Skeletal muscle cell (primary cell): ENCODE measurements at regions not wholly inside any gene's neighbourhood (a gene's known extent, or its start where the extent isn't known, plus 50 kb on each side); places are given as distances from the start of the nearest gene placed in this dataset.

Experiments
- DNase-seq: peaks from one replicate; pipeline ENCODE4 v3.0.0-alpha.2; 2010; ENCODE audit warnings: low read depth
- H3K4me3 ChIP-seq: 2 replicates; pipeline ENCODE4 v1.5.1; 2011; ENCODE audit warnings: low read depth, mild to moderate bottlenecking, control low read depth, low read length, moderate library complexity

DNA sequence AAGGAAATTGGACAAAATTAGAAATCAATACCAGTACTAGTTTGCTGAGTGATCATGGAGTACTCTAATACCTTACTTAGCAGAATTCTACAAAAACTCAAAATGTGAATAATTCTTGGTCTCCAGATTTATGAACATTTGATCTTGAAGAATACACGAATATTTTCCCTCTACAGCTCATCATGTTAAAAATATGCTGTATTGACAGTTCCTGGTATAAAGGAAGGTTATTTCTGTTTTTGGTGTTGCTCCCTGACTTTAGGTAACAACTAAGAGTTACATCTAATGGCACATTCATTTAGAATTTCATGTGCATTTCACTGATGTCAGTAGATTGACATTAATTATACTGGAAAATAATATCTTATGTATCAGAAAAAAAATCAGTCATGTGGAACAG lies 479.2 kb upstream of the PKDCC start:
- DNase-seq, result no peak

DNA sequence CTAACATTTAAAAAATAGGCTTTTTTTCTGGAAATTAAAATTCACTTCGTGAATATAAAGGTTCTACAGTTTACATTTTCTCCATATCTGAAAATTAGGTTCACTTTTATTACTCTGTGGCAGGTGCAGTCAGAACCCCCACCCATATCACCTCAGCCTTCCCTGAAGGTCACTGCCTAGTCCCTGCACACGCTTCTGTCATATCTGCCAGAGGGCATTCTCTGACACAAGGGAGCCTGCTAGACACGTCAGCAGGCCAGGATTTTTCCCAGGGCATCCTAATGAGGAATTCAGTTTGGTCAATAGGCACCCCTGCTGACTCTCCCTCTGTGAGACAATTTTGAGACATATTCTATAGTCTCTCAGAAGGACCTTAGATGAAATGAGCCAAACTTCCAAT lies 475.7 kb upstream of the PKDCC start:
- no peak overlapping the region for H3K4me3 ChIP-seq
- no peak for DNase-seq

More for the DNA sequence above, 479.2 kb upstream of the PKDCC start:
- no peak overlapping the region for H3K4me3 ChIP-seq

DNA sequence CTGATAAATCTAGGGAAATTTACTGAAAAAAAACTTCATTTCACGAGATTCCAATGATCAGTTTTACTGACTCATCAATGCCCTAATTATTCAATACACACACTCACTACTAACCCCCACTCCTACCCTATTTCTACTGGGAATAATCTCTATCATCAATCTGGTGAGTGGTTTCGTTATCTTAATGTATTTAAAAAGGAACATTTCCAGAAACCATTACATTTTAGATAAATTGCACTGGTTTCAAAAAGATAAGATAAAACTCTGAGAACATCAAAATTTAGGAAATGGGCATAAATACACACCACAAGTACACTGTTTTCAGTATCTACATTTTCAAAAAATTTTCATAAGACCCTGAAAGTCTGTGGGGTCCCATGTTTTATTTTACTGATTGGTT lies 471.4 kb upstream of the PKDCC start:
- no peak for DNase-seq
- H3K4me3 ChIP-seq, result no peak overlapping the region

DNA sequence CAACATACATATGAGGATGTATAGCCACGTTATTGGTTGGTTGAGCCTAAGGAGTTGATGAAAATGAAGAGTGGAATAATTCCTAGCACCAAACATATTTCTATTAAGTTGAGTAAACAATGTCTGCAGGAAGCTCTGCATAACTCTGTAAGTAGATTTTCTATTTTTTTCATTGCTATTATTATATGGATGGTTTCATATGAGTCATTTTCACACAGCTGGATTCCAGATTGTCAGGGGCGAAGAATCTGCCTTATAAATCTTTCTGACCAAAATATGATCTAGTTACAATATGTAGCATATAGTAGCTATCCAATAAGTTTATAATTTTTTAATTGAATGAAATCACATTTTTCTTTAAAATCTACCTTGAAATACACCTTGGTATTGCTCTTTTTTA lies 468.0 kb upstream of the PKDCC start:
- H3K4me3 ChIP-seq, result no peak overlapping the region
- no peak for DNase-seq

DNA sequence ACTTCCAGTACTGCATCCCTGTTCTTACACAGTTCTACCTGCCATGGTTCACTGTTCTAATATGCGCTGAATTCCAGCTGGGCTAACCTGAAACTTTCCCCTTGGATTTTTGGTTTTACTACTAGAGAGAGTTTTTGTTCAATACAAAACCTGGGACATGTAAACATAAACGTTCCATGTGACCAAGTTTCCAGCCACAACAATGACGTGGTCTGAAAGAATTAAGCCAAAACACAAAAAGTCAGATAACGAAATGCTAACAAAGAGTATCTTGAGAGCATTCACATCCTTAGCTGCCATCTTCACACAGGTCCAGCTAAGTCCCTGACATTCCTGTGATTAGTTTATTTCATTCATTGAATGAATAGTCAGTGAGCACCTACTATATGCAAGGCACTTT lies 467.0 kb upstream of the PKDCC start:
- no peak for DNase-seq

DNA sequence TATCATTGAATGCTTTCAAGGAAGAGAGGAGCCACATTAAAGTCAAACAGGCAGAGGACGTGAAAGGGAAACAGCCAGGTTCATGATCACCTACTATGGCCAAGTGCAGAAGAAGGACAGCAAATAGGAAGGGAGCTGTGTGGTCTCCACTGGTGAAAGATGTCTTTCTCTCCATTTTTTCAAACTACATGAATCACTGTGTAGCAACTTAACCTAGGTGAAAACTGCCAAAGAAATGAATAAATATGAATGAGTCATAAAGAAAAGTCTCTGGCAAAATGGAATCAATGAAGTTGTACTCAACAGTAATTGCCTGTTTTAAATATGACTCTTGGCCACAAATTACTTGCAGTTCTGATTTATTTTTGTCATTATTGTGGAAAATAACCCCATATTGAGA lies 452.6 kb upstream of the PKDCC start:
- DNase-seq, result no peak
- no peak overlapping the region for H3K4me3 ChIP-seq

More for the DNA sequence above, 467.0 kb upstream of the PKDCC start:
- no peak overlapping the region for H3K4me3 ChIP-seq

DNA sequence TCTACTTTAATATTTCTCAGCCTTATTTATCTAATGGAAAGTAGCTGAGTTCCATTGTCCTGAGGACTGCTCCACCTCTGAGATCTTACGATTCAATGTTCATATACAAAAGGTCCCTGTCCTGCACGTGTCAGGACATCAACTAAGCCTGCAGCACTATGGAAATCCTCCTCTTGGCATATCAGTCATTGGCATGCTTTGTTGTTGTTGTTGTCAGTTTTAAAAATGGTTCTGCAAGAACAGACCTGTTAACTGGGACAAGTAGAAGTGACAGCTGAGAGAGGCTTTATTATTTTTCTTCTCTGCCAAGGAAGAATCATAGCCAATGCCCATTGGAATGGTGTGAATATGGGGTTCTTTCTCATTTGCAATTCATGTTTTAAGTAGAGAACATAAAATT lies 450.1 kb upstream of the PKDCC start:
- H3K4me3 ChIP-seq, result no peak overlapping the region
- DNase-seq, result no peak

DNA sequence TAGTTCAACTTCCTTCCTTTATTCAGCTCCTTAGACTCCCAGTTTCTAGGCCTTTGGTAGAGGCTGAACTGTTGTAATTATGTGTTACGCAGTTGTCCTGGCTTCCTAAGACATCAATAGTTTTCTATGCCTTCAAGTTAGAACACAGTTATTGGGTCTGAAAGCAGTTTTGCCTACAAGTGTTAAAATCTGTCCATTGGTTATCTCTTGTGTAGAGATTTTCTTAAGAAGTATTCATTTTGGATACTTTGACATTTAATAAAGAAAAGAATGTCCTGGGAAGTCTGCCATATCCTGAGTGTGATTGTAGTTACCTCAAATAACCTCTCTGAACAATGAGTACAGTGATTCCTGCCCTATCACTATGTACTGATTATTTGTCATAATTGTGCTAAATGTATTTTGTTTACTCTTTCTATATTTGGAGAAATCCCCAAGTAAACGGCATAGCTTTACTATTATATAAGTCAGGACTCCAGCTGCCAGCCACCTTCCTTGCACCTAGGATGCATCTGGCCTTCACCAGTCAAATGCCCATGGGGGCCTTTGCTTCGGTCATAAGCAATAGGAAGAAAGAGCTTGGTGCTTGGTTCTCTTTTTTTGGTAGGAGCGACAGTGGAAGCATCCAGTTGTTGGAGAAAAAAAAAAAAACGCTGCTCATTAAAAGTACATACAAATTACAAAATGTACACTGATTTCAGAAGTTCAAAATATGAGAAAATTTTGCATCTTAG lies 449.5 kb upstream of the PKDCC start:
- H3K4me3 ChIP-seq, result no peak overlapping the region
- DNase-seq, result no peak

DNA sequence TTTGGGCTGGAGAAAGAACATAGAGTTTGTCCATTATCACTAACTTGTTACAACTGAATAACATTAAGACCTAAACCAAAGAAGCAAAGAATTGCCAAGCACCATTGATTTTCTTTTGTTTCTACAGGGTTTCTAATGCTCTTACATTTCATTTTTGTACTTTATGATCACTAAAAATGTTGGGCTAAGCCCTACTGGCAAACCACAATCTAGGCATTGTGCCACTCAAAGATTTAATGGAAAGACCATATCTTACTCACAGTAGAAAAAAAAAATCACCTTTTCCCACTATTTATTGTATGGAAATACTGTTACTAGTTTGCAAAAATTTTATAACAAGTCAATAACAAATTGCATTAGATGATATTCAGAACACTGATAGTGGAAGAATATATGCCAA lies 447.4 kb upstream of the PKDCC start:
- H3K4me3 ChIP-seq, result no peak overlapping the region
- DNase-seq, result no peak

DNA sequence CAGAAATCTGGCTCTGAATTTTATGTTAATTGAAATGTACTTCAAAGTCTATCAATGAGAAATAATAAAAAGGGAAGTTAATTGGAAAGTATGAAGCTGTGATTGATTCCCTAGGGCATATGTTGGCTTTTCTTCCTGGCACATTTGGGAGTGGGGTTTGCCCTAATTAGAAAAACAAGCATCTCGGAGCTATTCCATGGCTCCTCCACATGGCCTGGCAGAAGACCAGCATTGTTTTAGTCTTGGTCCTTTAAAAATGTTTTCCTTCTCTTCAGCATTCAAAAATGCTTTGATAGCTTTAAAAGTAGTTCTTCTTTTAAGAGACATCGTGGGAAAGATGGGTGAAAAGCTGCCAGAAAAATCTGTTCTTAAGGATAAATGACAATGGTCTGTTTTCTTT lies 445.5 kb upstream of the PKDCC start:
- no peak for DNase-seq
- no peak overlapping the region for H3K4me3 ChIP-seq

DNA sequence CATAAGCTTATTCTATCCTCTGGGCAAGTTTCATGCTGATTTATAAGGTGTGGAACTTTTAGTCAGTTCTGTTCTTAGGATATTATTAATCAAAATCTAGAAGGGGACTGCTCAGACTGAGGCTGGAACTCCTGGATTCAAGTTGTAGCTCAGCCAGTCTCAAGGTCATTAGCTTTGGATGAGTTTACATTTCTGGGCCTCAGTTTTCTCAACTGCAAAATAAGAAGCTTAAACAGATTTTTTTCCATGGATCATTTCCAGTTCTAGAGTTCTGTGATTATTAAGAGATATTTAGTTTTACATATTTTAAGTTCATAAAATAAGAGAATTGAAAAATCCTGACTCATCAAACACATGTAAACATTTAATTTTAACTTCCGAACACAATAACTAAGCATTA lies 442.5 kb upstream of the PKDCC start:
- no peak for DNase-seq
- no peak overlapping the region for H3K4me3 ChIP-seq

DNA sequence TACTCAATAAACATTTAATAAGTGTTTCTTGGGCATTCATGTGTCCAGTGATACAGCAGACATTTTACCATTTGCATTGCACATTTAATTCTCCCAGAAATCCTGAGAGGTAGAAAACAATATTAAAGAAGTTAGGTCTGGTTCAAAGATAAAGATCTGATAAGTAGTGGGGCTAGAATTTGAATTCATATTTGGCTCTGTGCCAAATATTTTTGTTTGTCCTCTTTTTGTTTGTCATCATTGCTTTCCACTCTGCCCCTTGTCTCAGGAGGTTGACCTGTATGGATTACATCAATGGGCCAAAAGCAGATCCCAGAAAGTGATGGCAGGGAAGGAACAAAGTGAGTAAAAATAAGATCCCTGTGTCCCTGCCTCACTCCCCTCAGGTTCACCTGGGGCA lies 441.9 kb upstream of the PKDCC start:
- no peak for DNase-seq
- H3K4me3 ChIP-seq, result no peak overlapping the region

DNA sequence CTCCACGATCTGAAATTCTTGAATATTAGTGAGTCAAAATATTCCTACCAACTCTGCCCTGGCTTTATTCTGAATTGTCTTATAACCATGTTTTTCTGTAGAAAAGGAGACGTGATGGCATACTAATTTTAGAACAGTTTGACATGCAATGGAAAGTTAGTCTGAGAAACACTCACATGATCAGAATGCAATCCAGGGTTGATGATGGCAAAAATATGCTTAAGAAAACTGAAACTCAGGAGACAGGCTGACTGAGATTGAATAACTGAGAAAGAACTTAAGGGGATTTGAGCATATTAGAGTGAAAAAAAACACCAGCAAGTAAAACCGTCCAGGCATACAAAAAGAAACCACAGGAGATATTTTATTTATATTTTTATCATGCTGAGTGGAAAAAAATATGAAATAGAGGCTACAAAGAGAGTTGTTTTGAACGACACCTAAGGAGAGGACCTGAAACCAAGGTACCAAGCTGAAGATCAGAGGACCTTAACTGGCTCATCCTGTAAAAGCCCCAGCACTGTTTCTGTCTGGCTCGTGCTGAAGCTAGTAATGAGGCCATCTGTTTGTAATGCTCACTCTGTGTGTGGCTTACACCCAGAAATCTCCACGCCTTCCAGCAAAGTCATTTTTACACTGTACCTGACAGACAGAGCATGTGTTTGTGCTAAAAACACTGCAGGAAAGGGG lies 437.2 kb upstream of the PKDCC start:
- no peak overlapping the region for H3K4me3 ChIP-seq
- DNase-seq, result peak; percentile 31

DNA sequence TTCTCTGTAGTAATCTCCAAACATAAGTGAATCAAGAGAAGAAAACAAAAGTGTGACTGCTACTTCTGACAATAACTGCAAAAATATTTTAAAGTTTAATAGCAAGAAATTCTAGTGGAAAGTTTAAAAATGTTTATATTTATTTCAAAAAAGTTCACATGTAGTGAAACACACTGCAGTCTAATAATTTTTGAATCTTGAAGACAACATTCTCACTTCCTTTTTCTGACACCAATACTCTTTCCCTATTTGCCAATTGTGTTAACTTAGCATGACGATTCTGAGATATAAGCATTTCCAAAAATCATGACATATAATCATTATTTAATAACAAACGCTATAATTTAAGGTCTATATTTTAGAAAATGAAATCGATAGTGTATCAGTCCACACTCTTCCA lies 429.1 kb upstream of the PKDCC start:
- no peak overlapping the region for H3K4me3 ChIP-seq
- no peak for DNase-seq

DNA sequence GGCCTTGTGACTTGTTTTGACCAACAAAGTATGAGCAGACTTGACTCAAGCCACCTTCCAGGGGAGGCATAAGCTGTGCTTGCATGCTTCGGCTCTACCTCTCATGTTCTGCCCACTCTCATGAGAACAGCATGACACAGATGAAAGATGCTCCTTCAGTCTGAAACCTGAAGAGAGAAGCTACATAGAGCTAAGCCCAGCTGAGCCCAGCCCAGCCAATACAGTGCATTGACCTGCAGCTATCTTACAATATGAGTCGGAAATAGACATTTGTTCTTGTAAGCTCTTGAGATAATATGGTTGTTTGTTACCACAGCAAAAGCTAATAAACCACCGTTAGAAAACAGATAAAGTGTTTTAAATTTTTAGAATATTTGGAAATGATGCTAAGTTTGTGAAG lies 426.7 kb upstream of the PKDCC start:
- H3K4me3 ChIP-seq, result no peak overlapping the region
- no peak for DNase-seq

DNA sequence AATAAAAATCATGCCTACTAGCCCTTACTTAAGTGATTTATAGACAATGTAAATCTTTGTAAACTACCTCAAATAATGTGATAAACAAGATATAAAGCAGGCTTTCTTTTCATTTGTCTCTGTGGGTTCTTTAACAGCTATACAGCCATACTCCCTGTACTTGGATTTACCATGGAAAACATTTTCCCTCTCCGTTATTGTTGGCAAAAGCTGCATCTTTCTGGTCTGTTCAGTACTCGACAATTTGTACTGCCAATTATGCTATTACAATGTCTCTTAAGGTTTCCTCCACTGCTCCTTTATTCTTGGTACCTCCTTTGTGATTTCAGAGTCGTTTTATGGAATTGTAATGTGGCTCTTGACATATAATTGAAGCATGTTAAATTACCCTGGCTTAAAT lies 426.3 kb upstream of the PKDCC start:
- DNase-seq, result no peak
- H3K4me3 ChIP-seq, result no peak overlapping the region

DNA sequence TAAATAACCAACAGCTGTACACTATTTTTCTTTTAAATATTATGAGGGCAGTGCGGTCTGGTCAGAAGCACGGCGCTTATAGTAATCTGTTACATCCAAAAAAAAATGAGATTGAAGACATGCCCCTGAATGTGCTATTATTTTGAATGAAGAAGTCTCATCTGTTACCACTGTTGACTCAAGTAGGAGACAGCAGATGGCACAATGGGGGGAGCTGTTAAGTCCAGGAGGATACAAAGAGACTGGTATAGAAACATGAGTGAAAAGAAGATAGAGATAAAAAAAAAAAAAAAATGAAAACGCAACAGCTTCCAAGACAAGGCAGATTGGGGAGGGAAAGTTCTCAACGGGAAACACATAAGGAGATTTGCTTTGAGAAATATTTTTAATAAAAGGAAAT lies 425.5 kb upstream of the PKDCC start:
- H3K4me3 ChIP-seq, result no peak overlapping the region
- DNase-seq, result no peak

DNA sequence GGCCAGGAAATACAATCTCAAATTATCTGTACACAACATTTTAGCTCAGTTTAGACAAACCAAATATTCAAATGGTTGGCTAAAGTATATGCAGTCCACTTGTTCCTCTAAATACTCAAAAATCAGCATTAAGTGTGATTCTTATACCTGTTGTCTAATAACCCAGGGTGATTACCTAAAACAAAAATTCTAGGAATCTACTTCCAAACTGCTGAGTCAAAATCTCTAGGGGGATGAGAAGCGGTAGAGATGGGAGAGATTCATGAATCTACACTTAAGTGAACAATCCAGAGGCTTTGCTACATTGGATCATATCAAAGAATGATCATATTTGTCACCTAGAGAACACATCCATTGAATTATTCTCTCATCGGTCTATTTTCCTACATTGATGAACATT lies 420.9 kb upstream of the PKDCC start:
- H3K4me3 ChIP-seq, result no peak overlapping the region
- no peak for DNase-seq

DNA sequence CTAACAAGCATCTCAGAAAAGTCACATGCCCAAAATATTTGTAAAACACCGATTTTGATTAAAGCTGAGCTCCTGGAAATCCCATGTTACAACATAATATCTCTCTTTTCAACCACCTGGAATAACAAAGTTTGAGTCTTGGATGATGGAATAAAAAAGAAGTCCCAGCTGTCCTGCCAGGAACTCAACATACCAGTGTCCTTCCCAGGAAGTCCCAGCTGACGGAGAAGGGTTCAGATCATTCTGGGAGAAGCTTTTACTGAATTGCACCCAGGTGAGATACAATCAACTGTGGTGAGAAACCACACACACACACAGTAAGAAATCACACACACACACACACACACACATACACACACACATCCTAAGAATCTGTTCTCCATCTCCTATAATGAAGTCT lies 413.1 kb upstream of the PKDCC start:
- DNase-seq, result no peak
- H3K4me3 ChIP-seq, result no peak overlapping the region

DNA sequence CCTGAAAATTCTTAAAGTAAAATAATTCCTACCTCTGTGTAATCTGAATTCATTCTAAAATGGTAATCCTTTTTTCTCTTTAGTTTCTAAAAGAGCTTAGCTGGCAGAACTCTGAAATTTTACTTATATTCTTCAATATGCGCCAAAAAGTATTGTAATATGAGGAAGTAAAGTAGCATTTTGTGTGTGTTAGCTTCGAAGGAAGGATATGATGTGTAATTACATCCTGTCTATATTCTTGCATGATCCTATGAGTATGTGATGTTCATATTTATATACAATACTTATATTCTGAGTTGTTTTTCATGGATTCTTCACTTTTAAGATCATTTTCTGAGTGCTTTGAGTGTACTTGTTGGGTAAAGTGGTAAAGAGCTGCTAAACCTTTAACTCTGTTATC lies 402.9 kb upstream of the PKDCC start:
- no peak for DNase-seq
- H3K4me3 ChIP-seq, result no peak overlapping the region

DNA sequence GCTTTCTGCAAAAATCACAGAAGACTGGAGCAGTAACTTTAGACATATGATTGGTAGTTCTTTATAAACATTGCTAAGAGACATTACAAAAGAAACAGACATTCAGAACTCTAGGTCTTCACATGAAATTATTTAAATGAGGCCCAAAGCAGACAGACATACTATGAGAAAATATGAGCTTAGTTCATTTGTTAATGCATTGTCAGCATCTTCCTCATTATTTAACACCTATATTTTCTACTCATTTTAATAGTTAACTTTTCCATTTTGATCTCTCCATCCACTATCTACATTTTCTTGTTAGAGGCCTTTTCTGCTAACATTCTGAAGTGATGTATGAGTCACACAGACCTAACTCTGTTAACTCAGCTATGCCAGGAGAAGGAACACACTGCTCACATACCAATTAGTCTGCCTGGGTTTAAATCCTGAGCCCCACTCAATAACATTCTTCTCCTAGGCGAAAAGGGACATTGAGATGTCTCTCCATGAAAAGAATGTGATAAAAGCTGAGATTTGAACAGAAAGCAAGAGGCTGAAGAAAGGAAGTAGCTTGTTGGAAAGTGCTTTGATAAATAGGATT lies 400.3 kb upstream of the PKDCC start:
- H3K4me3 ChIP-seq, result no peak overlapping the region
- DNase-seq, result peak; percentile 1
